Activated T-helper 17 cell treated with anti-CD3 and anti-CD28 coated beads, Interleukin-2, amount 50 U/mL, for 72 hours (primary cell): ENCODE measurements at regions not wholly inside any gene's neighbourhood (a gene's known extent, or its start where the extent isn't known, plus 50 kb on each side); places are given as distances from the start of the nearest gene placed in this dataset.
"Not testable (repeated sequence)": the region's sequence is repeated elsewhere in the genome, so short reads cannot be mapped to it uniquely, and the experiment has no call there.

Source experiments
- ATAC-seq: fragments of 150-1000 bp; cut with Tn5 transposase; replicated peaks from 2 replicates; pipeline ENCODE4 v1.10.0; 2021; ENCODE audit warnings: mild to moderate bottlenecking, moderate library complexity
- H3K27ac Mint-ChIP-seq: one replicate; pipeline ENCODE4 v1.8.0; 2022; ENCODE audit warnings: mixed read lengths
- H3K27me3 Mint-ChIP-seq: one replicate; pipeline ENCODE4 v1.8.0; 2022; ENCODE audit warnings: mixed read lengths
- H3K36me3 Mint-ChIP-seq: one replicate; pipeline ENCODE4 v1.8.0; 2022; ENCODE audit warnings: low read depth, mild to moderate bottlenecking, mixed read lengths
- H3K4me1 Mint-ChIP-seq: one replicate; pipeline ENCODE4 v1.8.0; 2022; ENCODE audit warnings: mixed read lengths
- H3K4me3 Mint-ChIP-seq: one replicate; pipeline ENCODE4 v1.8.0; 2022; ENCODE audit warnings: mild to moderate bottlenecking, mixed read lengths
- H3K9me3 Mint-ChIP-seq: one replicate; pipeline ENCODE4 v1.8.0; 2022; ENCODE audit warnings: mixed read lengths

- Mint-ChIP-seq H3K27me3 (no peaks in the 10 kb centered on the region), H3K27ac (no peak overlapping the region), H3K4me1 (no peaks in the 10 kb centered on the region), H3K9me3 (peaks cover 4% of the 10 kb centered on the region), H3K4me3 (no peak overlapping the region), H3K36me3 (no peaks in the 10 kb centered on the region)
- no peak for ATAC-seq
Measured at GRCh38 chr11:21769188-21769587, 423.7 kb upstream of the ANO5 start.

- no peak for ATAC-seq
Measured at GRCh38 chr11:21771097-21771496, 421.8 kb upstream of the ANO5 start.

GRCh38 chr11:21774212-21774611, 418.7 kb upstream of the ANO5 start:
- no peaks in the 10 kb centered on the region for H3K4me1 Mint-ChIP-seq
- H3K9me3 Mint-ChIP-seq, result peaks cover 13% of the 10 kb centered on the region
- H3K4me3 Mint-ChIP-seq, result no peak overlapping the region
- H3K27me3 Mint-ChIP-seq, result no peaks in the 10 kb centered on the region
- H3K27ac Mint-ChIP-seq, result no peak overlapping the region
- no peak for ATAC-seq
- H3K36me3 Mint-ChIP-seq, result no peaks in the 10 kb centered on the region

More at GRCh38 chr11:21771097-21771496, 421.8 kb upstream of the ANO5 start:
- Mint-ChIP-seq H3K27me3 (no peaks in the 10 kb centered on the region), H3K4me1 (no peaks in the 10 kb centered on the region), H3K36me3 (no peaks in the 10 kb centered on the region), H3K4me3 (no peak overlapping the region), H3K27ac (no peak overlapping the region), H3K9me3 (peaks cover 4% of the 10 kb centered on the region)

DNA sequence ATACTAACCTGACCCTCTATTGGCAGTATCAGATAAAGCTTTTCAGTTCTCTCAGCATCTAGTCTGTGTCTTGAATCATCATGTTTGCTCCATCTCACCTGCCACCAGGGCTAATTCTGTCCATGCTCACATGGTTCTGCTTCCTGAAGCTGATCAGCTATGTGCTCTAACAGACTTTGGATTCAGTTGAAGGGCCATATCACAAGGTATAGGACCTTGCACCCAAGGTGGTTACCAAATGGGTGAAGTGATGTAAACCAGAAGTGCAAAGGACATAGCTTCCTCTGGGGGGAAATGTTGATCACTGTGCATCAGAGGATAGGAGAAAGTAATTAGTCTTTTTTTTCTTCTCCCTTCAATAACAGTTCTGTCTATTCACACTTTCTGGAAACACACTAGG, 417.0 kb upstream of the ANO5 start:
- H3K4me1 Mint-ChIP-seq, result no peaks in the 10 kb centered on the region
- H3K27me3 Mint-ChIP-seq, result no peaks in the 10 kb centered on the region
- no peak overlapping the region for H3K4me3 Mint-ChIP-seq
- no peak overlapping the region for H3K27ac Mint-ChIP-seq
- no peak for ATAC-seq
- peaks cover 13% of the 10 kb centered on the region for H3K9me3 Mint-ChIP-seq
- H3K36me3 Mint-ChIP-seq, result no peaks in the 10 kb centered on the region

DNA sequence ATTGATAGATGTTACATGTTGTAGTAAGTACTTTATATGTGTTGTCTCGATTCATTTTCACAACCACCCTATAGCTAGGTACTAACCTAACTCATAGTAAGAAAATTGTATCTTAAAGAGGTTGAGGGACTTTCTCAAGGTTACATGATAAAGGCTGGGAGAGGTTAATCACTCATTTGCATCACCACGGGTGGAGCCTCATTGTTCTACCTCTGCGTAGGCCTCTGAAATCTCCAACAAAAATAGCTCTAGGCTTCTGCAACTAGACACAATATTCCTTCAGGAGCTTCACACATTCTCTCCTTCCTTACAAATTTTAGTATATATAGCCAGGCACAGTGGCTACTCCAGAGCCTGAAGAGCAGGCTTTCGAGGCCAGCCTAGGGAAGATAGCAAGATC, 408.9 kb upstream of the ANO5 start:
- no peaks in the 10 kb centered on the region for H3K36me3 Mint-ChIP-seq
- no peaks in the 10 kb centered on the region for H3K4me1 Mint-ChIP-seq
- H3K9me3 Mint-ChIP-seq, result peaks cover 12% of the 10 kb centered on the region
- no peak overlapping the region for H3K27ac Mint-ChIP-seq
- no peak overlapping the region for H3K4me3 Mint-ChIP-seq
- no peaks in the 10 kb centered on the region for H3K27me3 Mint-ChIP-seq
- ATAC-seq, result no peak

DNA sequence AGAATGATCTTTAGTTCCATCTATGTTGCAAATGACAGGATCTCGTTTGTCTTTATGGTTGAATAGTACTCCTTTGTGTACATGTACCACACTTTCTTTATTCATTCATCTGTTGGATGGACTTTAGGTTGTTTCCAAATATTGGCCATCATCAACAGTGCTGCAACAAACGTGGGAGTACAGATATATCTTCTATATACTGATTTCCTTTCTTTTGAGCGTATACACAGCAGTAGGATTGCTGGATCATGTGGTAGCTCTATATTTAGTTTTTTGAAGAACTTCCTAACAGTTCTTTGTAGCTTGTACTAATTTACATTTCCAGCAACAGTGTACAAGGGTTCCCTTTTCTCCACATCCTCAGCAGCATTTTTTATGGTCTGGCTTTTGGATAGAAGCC, 407.5 kb upstream of the ANO5 start:
- Mint-ChIP-seq H3K9me3 (peaks cover 24% of the 10 kb centered on the region), H3K27ac (no peak overlapping the region), H3K36me3 (no peaks in the 10 kb centered on the region), H3K27me3 (no peaks in the 10 kb centered on the region), H3K4me3 (no peak overlapping the region), H3K4me1 (no peaks in the 10 kb centered on the region)
- no peak for ATAC-seq

GRCh38 chr11:21794306-21794705, 398.6 kb upstream of the ANO5 start:
- no peaks in the 10 kb centered on the region for H3K4me1 Mint-ChIP-seq
- H3K36me3 Mint-ChIP-seq, result no peaks in the 10 kb centered on the region
- H3K4me3 Mint-ChIP-seq, result no peak overlapping the region
- peaks cover 40% of the 10 kb centered on the region for H3K9me3 Mint-ChIP-seq
- no peak overlapping the region for H3K27ac Mint-ChIP-seq
- no peak for ATAC-seq
- no peaks in the 10 kb centered on the region for H3K27me3 Mint-ChIP-seq

- Mint-ChIP-seq H3K9me3 (peaks cover 22% of the 10 kb centered on the region), H3K4me1 (no peaks in the 10 kb centered on the region), H3K27ac (no peak overlapping the region), H3K4me3 (no peak overlapping the region), H3K36me3 (no peaks in the 10 kb centered on the region), H3K27me3 (no peaks in the 10 kb centered on the region)
- ATAC-seq, result no peak
Measured at GRCh38 chr11:21798216-21798615, 394.7 kb upstream of the ANO5 start.

DNA sequence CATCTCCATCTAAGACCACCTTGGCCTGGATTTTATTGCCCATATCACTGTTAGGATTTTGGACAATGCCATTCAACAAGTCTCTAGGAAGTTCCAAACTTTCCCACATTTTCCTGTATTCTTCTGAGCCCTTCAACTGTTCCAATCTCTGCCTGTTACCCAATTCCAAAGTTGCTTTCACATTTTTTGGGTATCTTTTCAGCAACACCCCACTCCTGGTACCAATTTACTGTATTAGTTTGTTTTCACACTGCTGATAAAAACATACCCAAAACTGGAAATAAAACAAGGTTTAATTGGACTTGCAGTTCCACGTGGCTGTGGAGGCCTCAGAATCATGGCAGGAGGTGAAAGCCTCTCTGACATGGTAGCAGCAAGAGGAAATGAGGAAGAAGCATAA, 388.4 kb upstream of the ANO5 start:
- H3K36me3 Mint-ChIP-seq, H3K27me3 Mint-ChIP-seq, ATAC-seq, H3K27ac Mint-ChIP-seq, H3K4me3 Mint-ChIP-seq, H3K4me1 Mint-ChIP-seq: not testable (repeated sequence)
- H3K9me3 Mint-ChIP-seq, result peaks cover 11% of the 10 kb centered on the region

- Mint-ChIP-seq H3K27me3 (no peaks in the 10 kb centered on the region), H3K4me1 (no peaks in the 10 kb centered on the region), H3K36me3 (no peaks in the 10 kb centered on the region), H3K4me3 (no peak overlapping the region), H3K27ac (no peak overlapping the region), H3K9me3 (peaks cover 11% of the 10 kb centered on the region)
- ATAC-seq, result no peak
Measured at GRCh38 chr11:21806508-21806907, 386.4 kb upstream of the ANO5 start.

DNA sequence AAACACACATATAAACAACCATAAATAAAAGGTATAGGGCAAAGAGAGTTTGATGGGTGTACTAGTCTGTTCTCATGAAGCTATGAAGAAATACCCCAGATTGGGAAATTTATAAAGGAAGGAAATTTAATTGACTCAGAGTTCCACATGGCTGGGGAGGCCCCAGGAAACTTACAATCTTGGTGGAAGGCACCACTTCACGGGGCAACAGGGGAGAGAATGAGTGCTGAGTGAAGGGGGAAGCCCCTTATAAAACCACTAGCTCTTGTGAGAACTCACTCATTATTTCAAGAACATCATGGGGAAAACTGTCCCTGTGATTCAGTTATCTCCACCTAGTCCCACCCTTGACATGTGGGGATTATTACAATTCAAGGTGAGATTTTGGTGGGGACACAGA, 385.9 kb upstream of the ANO5 start:
- peaks cover 11% of the 10 kb centered on the region for H3K9me3 Mint-ChIP-seq
- no peaks in the 10 kb centered on the region for H3K36me3 Mint-ChIP-seq
- ATAC-seq, result no peak
- no peak overlapping the region for H3K27ac Mint-ChIP-seq
- no peaks in the 10 kb centered on the region for H3K27me3 Mint-ChIP-seq
- H3K4me3 Mint-ChIP-seq, result no peak overlapping the region
- H3K4me1 Mint-ChIP-seq, result no peaks in the 10 kb centered on the region

GRCh38 chr11:21807350-21807749, 385.5 kb upstream of the ANO5 start:
- Mint-ChIP-seq H3K27me3 (no peaks in the 10 kb centered on the region), H3K36me3 (no peaks in the 10 kb centered on the region), H3K27ac (no peak overlapping the region), H3K9me3 (peaks cover 11% of the 10 kb centered on the region), H3K4me3 (no peak overlapping the region), H3K4me1 (no peaks in the 10 kb centered on the region)
- ATAC-seq, result no peak

GRCh38 chr11:21810650-21811049, 382.2 kb upstream of the ANO5 start:
- Mint-ChIP-seq H3K9me3 (peaks cover 10% of the 10 kb centered on the region), H3K4me1 (no peaks in the 10 kb centered on the region), H3K4me3 (no peak overlapping the region), H3K27me3 (no peaks in the 10 kb centered on the region), H3K27ac (no peak overlapping the region), H3K36me3 (no peaks in the 10 kb centered on the region)
- ATAC-seq, result no peak

DNA sequence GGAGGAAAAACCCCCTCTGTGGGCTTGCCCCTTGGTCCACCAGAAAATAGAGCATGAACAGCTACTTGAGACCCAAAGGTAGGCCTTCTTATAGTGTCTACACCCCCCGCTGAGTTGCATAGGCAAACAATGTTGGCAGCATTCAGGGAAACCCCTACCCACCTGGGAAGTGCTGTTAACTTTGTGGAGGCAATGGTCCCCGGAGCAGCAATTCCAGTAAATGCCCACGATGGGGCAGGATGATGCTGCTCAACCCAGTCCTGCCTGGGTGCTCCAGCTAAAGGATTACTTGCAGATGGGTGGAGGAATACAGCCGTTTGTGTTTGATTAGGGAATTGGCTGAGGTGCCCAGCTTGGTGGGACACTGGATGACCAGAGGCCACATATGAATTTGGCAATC, 381.3 kb upstream of the ANO5 start:
- Mint-ChIP-seq H3K27ac (no peak overlapping the region), H3K4me3 (no peak overlapping the region), H3K27me3 (no peaks in the 10 kb centered on the region), H3K4me1 (no peaks in the 10 kb centered on the region), H3K36me3 (no peaks in the 10 kb centered on the region), H3K9me3 (peaks cover 5% of the 10 kb centered on the region)
- ATAC-seq, result no peak

GRCh38 chr11:21814169-21814568, 378.7 kb upstream of the ANO5 start:
- no peaks in the 10 kb centered on the region for H3K27me3 Mint-ChIP-seq
- no peak for ATAC-seq
- no peaks in the 10 kb centered on the region for H3K36me3 Mint-ChIP-seq
- H3K9me3 Mint-ChIP-seq, result peaks cover 8% of the 10 kb centered on the region
- no peaks in the 10 kb centered on the region for H3K4me1 Mint-ChIP-seq
- H3K4me3 Mint-ChIP-seq, result no peak overlapping the region
- no peak overlapping the region for H3K27ac Mint-ChIP-seq

GRCh38 chr11:21817696-21818095, 375.2 kb upstream of the ANO5 start:
- H3K4me3 Mint-ChIP-seq, result no peak overlapping the region
- H3K27ac Mint-ChIP-seq, result no peak overlapping the region
- no peaks in the 10 kb centered on the region for H3K27me3 Mint-ChIP-seq
- H3K9me3 Mint-ChIP-seq, result peaks cover 9% of the 10 kb centered on the region
- no peaks in the 10 kb centered on the region for H3K36me3 Mint-ChIP-seq
- ATAC-seq, result no peak
- H3K4me1 Mint-ChIP-seq, result no peaks in the 10 kb centered on the region
